ENCODE measurements at regions not wholly inside any gene's neighbourhood (a gene's known extent, or its start where the extent isn't known, plus 50 kb on each side); places are given as distances from the start of the nearest gene placed in this dataset.

DNA sequence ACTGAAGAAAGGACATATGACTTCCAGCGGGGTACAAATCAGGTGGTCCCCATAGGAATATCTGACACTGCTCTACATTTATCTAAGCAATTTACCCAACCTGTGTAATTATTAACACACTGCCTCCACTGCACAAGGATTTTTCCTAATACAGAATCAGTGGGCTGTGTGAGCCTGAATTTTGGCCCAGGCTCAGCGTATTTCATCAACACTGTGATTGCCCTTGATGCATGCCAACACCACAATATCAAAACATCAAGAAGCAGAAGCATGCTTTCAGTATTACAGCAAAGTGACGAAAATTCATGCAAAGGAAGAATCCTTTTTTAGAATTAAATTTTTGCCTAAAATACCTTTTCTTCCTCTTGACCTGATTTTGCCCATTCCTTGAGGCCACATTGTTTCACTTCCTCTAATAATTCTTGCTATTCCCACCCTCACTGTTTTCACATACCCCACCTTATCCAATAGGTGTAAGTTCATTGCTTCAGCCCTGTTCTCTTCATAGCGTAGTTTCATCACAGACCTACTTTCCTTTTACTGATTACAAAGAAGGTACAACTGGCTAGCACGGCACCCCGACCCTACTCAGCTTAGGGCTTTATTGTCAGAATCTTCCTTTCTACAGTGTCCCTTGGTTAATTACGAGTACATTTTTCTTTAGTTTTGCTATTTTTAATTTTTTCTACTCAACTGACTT is 83.7 kb upstream of the PTCHD4 start:
- TF ChIP-seq TEAD4 (IDR thresholded peaks at IDR 0.05) (no peak), NFIC (IDR thresholded peaks at IDR 0.05) (no peak), CEBPB (IDR thresholded peaks at IDR 0.05) (no peak), FOXM1 (IDR thresholded peaks at IDR 0.05; ENCODE audit: borderline replicate concordance, low read depth) (no peak), CREB1 (IDR thresholded peaks at IDR 0.05; ENCODE audit: low read depth) (no peak)
- TF ChIP-seq, protein P1, sequence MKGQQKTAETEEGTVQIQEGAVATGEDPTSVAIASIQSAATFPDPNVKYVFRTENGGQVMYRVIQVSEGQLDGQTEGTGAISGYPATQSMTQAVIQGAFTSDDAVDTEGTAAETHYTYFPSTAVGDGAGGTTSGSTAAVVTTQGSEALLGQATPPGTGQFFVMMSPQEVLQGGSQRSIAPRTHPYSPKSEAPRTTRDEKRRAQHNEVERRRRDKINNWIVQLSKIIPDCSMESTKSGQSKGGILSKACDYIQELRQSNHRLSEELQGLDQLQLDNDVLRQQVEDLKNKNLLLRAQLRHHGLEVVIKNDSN (IDR thresholded peaks at IDR 0.05): no peak

- no peak for TF ChIP-seq EGR1 (IDR thresholded peaks at IDR 0.05)
- no peak for TF ChIP-seq MAX (IDR thresholded peaks at IDR 0.05)
- no peak for TF ChIP-seq ZBTB7A (IDR thresholded peaks at IDR 0.05; ENCODE audit: low read depth)
These were observed 77.2 kb upstream of the PTCHD4 start for GRCh38 chr6:48188158-48188557.

- TF ChIP-seq NFIC (IDR thresholded peaks at IDR 0.05): no peak
- TF ChIP-seq TAF1 (IDR thresholded peaks at IDR 0.05; ENCODE audit: low read depth): no peak
- no peak for TF ChIP-seq CEBPB (IDR thresholded peaks at IDR 0.05)
- no peak for TF ChIP-seq YY1 (IDR thresholded peaks at IDR 0.05; ENCODE audit: low read depth)
- TF ChIP-seq EP300 (IDR thresholded peaks at IDR 0.05; ENCODE audit: borderline replicate concordance): no peak
- TF ChIP-seq RAD21 (IDR thresholded peaks at IDR 0.05; ENCODE audit: low read depth): no peak
- TF ChIP-seq TEAD4 (IDR thresholded peaks at IDR 0.05): no peak
- no peak for TF ChIP-seq REST (IDR thresholded peaks at IDR 0.05; ENCODE audit: low read depth)
- no peak for TF ChIP-seq EGR1 (IDR thresholded peaks at IDR 0.05)
- no peak for TF ChIP-seq TCF12 (IDR thresholded peaks at IDR 0.05; ENCODE audit: low read depth)
- TF ChIP-seq, protein P1 (IDR thresholded peaks at IDR 0.05): no peak
- no peak for TF ChIP-seq CREB1 (IDR thresholded peaks at IDR 0.05; ENCODE audit: low read depth)
- TF ChIP-seq ZBTB7A (IDR thresholded peaks at IDR 0.05; ENCODE audit: low read depth): no peak
These were observed 75.7 kb upstream of the PTCHD4 start for GRCh38 chr6:48186746-48187145.

DNA sequence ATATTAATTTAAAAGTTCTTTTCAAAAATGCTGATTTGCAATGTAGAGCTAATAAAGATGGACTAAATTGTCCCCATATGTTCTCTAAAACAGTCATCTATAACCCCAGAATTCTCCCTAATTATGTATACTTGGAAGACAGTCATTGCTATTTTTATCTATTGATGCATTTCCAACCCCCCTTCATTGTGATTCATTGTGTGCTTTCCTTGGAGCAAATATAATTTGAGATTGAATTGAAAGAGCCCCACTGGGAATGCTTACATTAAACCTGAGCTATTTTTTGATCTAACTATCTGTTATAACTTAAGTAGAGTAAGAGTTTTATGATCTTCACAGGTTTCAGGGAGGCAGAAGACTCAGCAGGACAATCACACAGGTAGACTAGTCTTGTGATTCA is 73.7 kb upstream of the PTCHD4 start:
- TF ChIP-seq TAF1 (IDR thresholded peaks at IDR 0.05; ENCODE audit: low read depth) (no peak), CEBPB (IDR thresholded peaks at IDR 0.05) (no peak)

DNA sequence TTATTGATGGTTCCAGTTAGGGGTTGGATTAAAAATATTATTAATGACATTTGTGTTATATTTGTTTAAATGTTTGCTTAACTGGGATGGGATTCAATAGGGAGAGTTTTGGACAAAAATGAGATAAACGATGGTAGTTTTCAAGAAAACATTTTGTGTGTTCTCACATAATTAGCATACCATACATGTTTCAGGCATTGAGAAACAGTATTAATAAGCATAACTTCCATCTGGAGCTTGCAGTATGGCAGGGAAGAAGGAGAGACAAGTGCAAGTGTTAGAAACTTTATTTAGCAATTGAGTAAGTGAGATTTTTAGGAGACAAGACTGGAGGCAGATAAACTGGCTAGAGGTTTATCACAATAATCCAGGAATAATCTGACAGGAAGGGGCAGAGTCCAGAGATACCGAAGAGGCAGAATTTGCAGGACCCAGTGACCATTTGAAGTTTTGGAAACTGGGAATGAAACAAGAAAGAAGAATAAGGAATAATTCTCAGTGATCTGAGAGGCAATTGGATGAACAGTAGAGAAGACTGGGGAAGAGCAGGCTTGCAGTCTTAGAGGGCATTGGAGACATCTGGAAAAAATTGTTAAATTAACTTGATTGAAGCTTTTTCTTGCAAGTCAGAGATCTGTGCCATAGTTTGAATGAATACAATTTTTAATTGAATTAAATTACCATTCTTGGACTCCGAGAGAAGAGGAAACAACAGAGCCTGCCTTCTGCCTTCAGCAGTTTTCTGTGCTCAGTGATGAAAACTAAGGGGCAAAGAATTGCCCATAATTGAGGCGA is 73.0 kb upstream of the PTCHD4 start:
- TF ChIP-seq TAF1 (IDR thresholded peaks at IDR 0.05; ENCODE audit: low read depth): no peak
- TF ChIP-seq, protein P1 (IDR thresholded peaks at IDR 0.05): no peak
- TF ChIP-seq FOXM1 (IDR thresholded peaks at IDR 0.05; ENCODE audit: borderline replicate concordance, low read depth): no peak
- no peak for TF ChIP-seq NFIC (IDR thresholded peaks at IDR 0.05)
- no peak for TF ChIP-seq MAX (IDR thresholded peaks at IDR 0.05)
- TF ChIP-seq EGR1 (IDR thresholded peaks at IDR 0.05): no peak
- TF ChIP-seq YY1 (IDR thresholded peaks at IDR 0.05; ENCODE audit: low read depth): no peak
- no peak for TF ChIP-seq RAD21 (IDR thresholded peaks at IDR 0.05; ENCODE audit: low read depth)
- no peak for TF ChIP-seq CEBPB (IDR thresholded peaks at IDR 0.05)

- TF ChIP-seq REST (IDR thresholded peaks at IDR 0.05; ENCODE audit: low read depth) (no peak), EP300 (IDR thresholded peaks at IDR 0.05; ENCODE audit: borderline replicate concordance) (no peak), ZBTB7A (IDR thresholded peaks at IDR 0.05; ENCODE audit: low read depth) (no peak), TAF1 (IDR thresholded peaks at IDR 0.05; ENCODE audit: low read depth) (no peak), TCF12 (IDR thresholded peaks at IDR 0.05; ENCODE audit: low read depth) (no peak)
- TF ChIP-seq, protein P1 (IDR thresholded peaks at IDR 0.05): no peak
These were observed 72.2 kb upstream of the PTCHD4 start for GRCh38 chr6:48183178-48183577.

Measured in Ishikawa (cell line).